ENCODE measurements at regions not wholly inside any gene's neighbourhood (a gene's known extent, or its start where the extent isn't known, plus 50 kb on each side); places are given as distances from the start of the nearest gene placed in this dataset.
"Not testable (repeated sequence)": the region's sequence is repeated elsewhere in the genome, so short reads cannot be mapped to it uniquely, and the experiment has no call there.

- TF ChIP-seq SUZ12 (IDR thresholded peaks at IDR 0.05; ENCODE audit: extremely low read depth, insufficient read depth, insufficient read length), result no peak
- TF ChIP-seq YY1 (IDR thresholded peaks at IDR 0.05; ENCODE audit: insufficient read depth, insufficient read length), result no peak
- no peak for TF ChIP-seq ZNF274 (IDR thresholded peaks at IDR 0.05; ENCODE audit: low read depth, low read length)
- H3K4me3 ChIP-seq (ENCODE audit: insufficient read length, low read depth), result no peak overlapping the region
Observed at GRCh38 chr10:65041307-65041706, 1520.1 kb downstream of the REEP3 start.

GRCh38 chr10:65042496-65042895 is 1521.3 kb downstream of the REEP3 start:
- Histone ChIP-seq H3K9me3 (ENCODE audit: insufficient read depth, low read length) (no peaks in the 10 kb centered on the region), H3K4me3 (ENCODE audit: insufficient read length, low read depth) (no peak overlapping the region), H3K9ac (ENCODE audit: insufficient read length, low read depth) (no peak overlapping the region), H3K4me1 (ENCODE audit: insufficient read depth, insufficient read length) (no peaks in the 10 kb centered on the region), H3K27me3 (ENCODE audit: insufficient read depth, insufficient read length) (no peaks in the 10 kb centered on the region), H3K36me3 (ENCODE audit: insufficient read depth, insufficient read length, low read length) (no peaks in the 10 kb centered on the region)
- TF ChIP-seq SUZ12 (IDR thresholded peaks at IDR 0.05; ENCODE audit: extremely low read depth, insufficient read depth, insufficient read length) (no peak), ZNF274 (IDR thresholded peaks at IDR 0.05; ENCODE audit: low read depth, low read length) (no peak), YY1 (IDR thresholded peaks at IDR 0.05; ENCODE audit: insufficient read depth, insufficient read length) (no peak)
- no peak for DNase-seq (ENCODE audit: low read depth, low spot score)

More at GRCh38 chr10:65041307-65041706, 1520.1 kb downstream of the REEP3 start:
- DNase-seq (ENCODE audit: low read depth, low spot score), result no peak
- H3K27me3 ChIP-seq (ENCODE audit: insufficient read depth, insufficient read length), result no peaks in the 10 kb centered on the region
- H3K36me3 ChIP-seq (ENCODE audit: insufficient read depth, insufficient read length, low read length), result no peaks in the 10 kb centered on the region
- H3K4me1 ChIP-seq (ENCODE audit: insufficient read depth, insufficient read length), result no peaks in the 10 kb centered on the region
- no peaks in the 10 kb centered on the region for H3K9me3 ChIP-seq (ENCODE audit: insufficient read depth, low read length)
- no peak overlapping the region for H3K9ac ChIP-seq (ENCODE audit: insufficient read length, low read depth)

GRCh38 chr10:65046831-65047230 is 1525.6 kb downstream of the REEP3 start:
- Histone ChIP-seq H3K4me3 (ENCODE audit: insufficient read length, low read depth) (no peak overlapping the region), H3K27me3 (ENCODE audit: insufficient read depth, insufficient read length) (no peaks in the 10 kb centered on the region), H3K4me1 (ENCODE audit: insufficient read depth, insufficient read length) (no peaks in the 10 kb centered on the region), H3K9me3 (ENCODE audit: insufficient read depth, low read length) (no peaks in the 10 kb centered on the region), H3K36me3 (ENCODE audit: insufficient read depth, insufficient read length, low read length) (no peaks in the 10 kb centered on the region), H3K9ac (ENCODE audit: insufficient read length, low read depth) (no peak overlapping the region)
- TF ChIP-seq ZNF274 (IDR thresholded peaks at IDR 0.05; ENCODE audit: low read depth, low read length) (no peak), SUZ12 (IDR thresholded peaks at IDR 0.05; ENCODE audit: extremely low read depth, insufficient read depth, insufficient read length) (no peak), YY1 (IDR thresholded peaks at IDR 0.05; ENCODE audit: insufficient read depth, insufficient read length) (no peak)
- DNase-seq (ENCODE audit: low read depth, low spot score), result no peak

GRCh38 chr10:65052111-65052510 is 1530.9 kb downstream of the REEP3 start:
- not testable (repeated sequence) for H3K27me3 ChIP-seq (ENCODE audit: insufficient read depth, insufficient read length); DNase-seq (ENCODE audit: low read depth, low spot score); H3K9ac ChIP-seq (ENCODE audit: insufficient read length, low read depth); H3K4me3 ChIP-seq (ENCODE audit: insufficient read length, low read depth); H3K4me1 ChIP-seq (ENCODE audit: insufficient read depth, insufficient read length); H3K9me3 ChIP-seq (ENCODE audit: insufficient read depth, low read length); H3K36me3 ChIP-seq (ENCODE audit: insufficient read depth, insufficient read length, low read length)

- H3K4me3 ChIP-seq (ENCODE audit: insufficient read length, low read depth); H3K4me1 ChIP-seq (ENCODE audit: insufficient read depth, insufficient read length); H3K27me3 ChIP-seq (ENCODE audit: insufficient read depth, insufficient read length); H3K36me3 ChIP-seq (ENCODE audit: insufficient read depth, insufficient read length, low read length); DNase-seq (ENCODE audit: low read depth, low spot score); H3K9me3 ChIP-seq (ENCODE audit: insufficient read depth, low read length); H3K9ac ChIP-seq (ENCODE audit: insufficient read length, low read depth): not testable (repeated sequence)
Observed at GRCh38 chr10:65053397-65053796, 1532.2 kb downstream of the REEP3 start.

GRCh38 chr10:65053831-65054351 is 1532.7 kb downstream of the REEP3 start:
- H3K9me3 ChIP-seq (ENCODE audit: insufficient read depth, low read length); H3K9ac ChIP-seq (ENCODE audit: insufficient read length, low read depth); H3K4me3 ChIP-seq (ENCODE audit: insufficient read length, low read depth); H3K4me1 ChIP-seq (ENCODE audit: insufficient read depth, insufficient read length); H3K27me3 ChIP-seq (ENCODE audit: insufficient read depth, insufficient read length); H3K36me3 ChIP-seq (ENCODE audit: insufficient read depth, insufficient read length, low read length); DNase-seq (ENCODE audit: low read depth, low spot score): not testable (repeated sequence)

GRCh38 chr10:65054701-65055100 is 1533.5 kb downstream of the REEP3 start:
- H3K27me3 ChIP-seq (ENCODE audit: insufficient read depth, insufficient read length); DNase-seq (ENCODE audit: low read depth, low spot score); H3K9me3 ChIP-seq (ENCODE audit: insufficient read depth, low read length); H3K36me3 ChIP-seq (ENCODE audit: insufficient read depth, insufficient read length, low read length); H3K4me1 ChIP-seq (ENCODE audit: insufficient read depth, insufficient read length); H3K4me3 ChIP-seq (ENCODE audit: insufficient read length, low read depth); H3K9ac ChIP-seq (ENCODE audit: insufficient read length, low read depth): not testable (repeated sequence)

- Histone ChIP-seq H3K9ac (ENCODE audit: insufficient read length, low read depth) (no peak overlapping the region), H3K9me3 (ENCODE audit: insufficient read depth, low read length) (no peaks in the 10 kb centered on the region), H3K27me3 (ENCODE audit: insufficient read depth, insufficient read length) (no peaks in the 10 kb centered on the region), H3K36me3 (ENCODE audit: insufficient read depth, insufficient read length, low read length) (no peaks in the 10 kb centered on the region), H3K4me3 (ENCODE audit: insufficient read length, low read depth) (no peak overlapping the region), H3K4me1 (ENCODE audit: insufficient read depth, insufficient read length) (no peaks in the 10 kb centered on the region)
- no peak for DNase-seq (ENCODE audit: low read depth, low spot score)
- no peak for TF ChIP-seq ZNF274 (IDR thresholded peaks at IDR 0.05; ENCODE audit: low read depth, low read length)
- no peak for TF ChIP-seq YY1 (IDR thresholded peaks at IDR 0.05; ENCODE audit: insufficient read depth, insufficient read length)
- TF ChIP-seq SUZ12 (IDR thresholded peaks at IDR 0.05; ENCODE audit: extremely low read depth, insufficient read depth, insufficient read length), result no peak
Observed at GRCh38 chr10:65065278-65065677, 1544.1 kb downstream of the REEP3 start.

Data from NT2/D1 (cell line).